ENCODE measurements at regions not wholly inside any gene's neighbourhood (a gene's known extent, or its start where the extent isn't known, plus 50 kb on each side); places are given as distances from the start of the nearest gene placed in this dataset.
"Not testable (repeated sequence)": the region's sequence is repeated elsewhere in the genome, so short reads cannot be mapped to it uniquely, and the experiment has no call there.

GRCh38 chr9:68637020-68637419, 68.0 kb upstream of the PIP5K1B start:
- Histone ChIP-seq H3K18ac (ENCODE audit: low read length) (no peak overlapping the region), H3K27me3 (ENCODE audit: insufficient read depth, low read length, poor library complexity) (no peaks in the 10 kb centered on the region), H3K9ac (ENCODE audit: low read length) (no peak overlapping the region), H2AK5ac (ENCODE audit: low read length) (no peak overlapping the region), H3K4me2 (ENCODE audit: low read length) (no peak overlapping the region), H3K23ac (ENCODE audit: low read length) (no peak overlapping the region), H2BK15ac (replicated peaks; ENCODE audit: low read depth) (no peak overlapping the region), H4K8ac (ENCODE audit: low read depth, low read length) (no peak overlapping the region), H3K4me1 (ENCODE audit: control insufficient read depth, low read depth, low read length) (no peaks in the 10 kb centered on the region), H4K5ac (ENCODE audit: low read length) (no peak overlapping the region), H3K79me1 (ENCODE audit: low read length) (no peaks in the 10 kb centered on the region), H3K79me2 (ENCODE audit: control insufficient read depth, insufficient read depth, low read length) (no peaks in the 10 kb centered on the region), H3K36me3 (ENCODE audit: control insufficient read depth, insufficient read depth, low read length) (no peaks in the 10 kb centered on the region), H3K4me3 (ENCODE audit: low read length) (no peak overlapping the region), H3K4ac (ENCODE audit: low read depth, low read length) (no peak overlapping the region), H2BK120ac (ENCODE audit: low read depth, low read length) (no peak overlapping the region), H3K27ac (ENCODE audit: low read depth, low read length) (no peak overlapping the region), H3K56ac (ENCODE audit: low read length) (no peak overlapping the region), H2BK5ac (ENCODE audit: low read length) (no peak overlapping the region)
- DNase-seq = no peak
- no CpG with 5 or more reads among the region's 3 CpGs for WGBS (ENCODE audit: extremely low coverage, insufficient coverage, low lambda C conversion rate)

- H3K56ac ChIP-seq (ENCODE audit: low read length); H3K4me3 ChIP-seq (ENCODE audit: low read length); H3K79me1 ChIP-seq (ENCODE audit: low read length); H3K23ac ChIP-seq (ENCODE audit: low read length); H3K79me2 ChIP-seq (ENCODE audit: control insufficient read depth, insufficient read depth, low read length); H2BK15ac ChIP-seq (replicated peaks; ENCODE audit: low read depth); DNase-seq; H3K27me3 ChIP-seq (ENCODE audit: insufficient read depth, low read length, poor library complexity); H2BK120ac ChIP-seq (ENCODE audit: low read depth, low read length); H3K4ac ChIP-seq (ENCODE audit: low read depth, low read length); H4K5ac ChIP-seq (ENCODE audit: low read length); H2AK5ac ChIP-seq (ENCODE audit: low read length); H3K27ac ChIP-seq (ENCODE audit: low read depth, low read length); H3K36me3 ChIP-seq (ENCODE audit: control insufficient read depth, insufficient read depth, low read length); H2BK5ac ChIP-seq (ENCODE audit: low read length); H3K4me1 ChIP-seq (ENCODE audit: control insufficient read depth, low read depth, low read length); H3K9ac ChIP-seq (ENCODE audit: low read length); H4K8ac ChIP-seq (ENCODE audit: low read depth, low read length); H3K18ac ChIP-seq (ENCODE audit: low read length); H3K4me2 ChIP-seq (ENCODE audit: low read length): not testable (repeated sequence)
- WGBS (ENCODE audit: extremely low coverage, insufficient coverage, low lambda C conversion rate) = no CpG with 5 or more reads among the region's 7 CpGs
Measured at GRCh38 chr9:68639261-68639660, 65.8 kb upstream of the PIP5K1B start.

- no peak overlapping the region for H4K8ac ChIP-seq (ENCODE audit: low read depth, low read length)
- no peaks in the 10 kb centered on the region for H3K4me1 ChIP-seq (ENCODE audit: control insufficient read depth, low read depth, low read length)
- no peaks in the 10 kb centered on the region for H3K79me2 ChIP-seq (ENCODE audit: control insufficient read depth, insufficient read depth, low read length)
- no peaks in the 10 kb centered on the region for H3K36me3 ChIP-seq (ENCODE audit: control insufficient read depth, insufficient read depth, low read length)
- H3K56ac ChIP-seq (ENCODE audit: low read length) = no peak overlapping the region
- H3K27me3 ChIP-seq (ENCODE audit: insufficient read depth, low read length, poor library complexity) = no peaks in the 10 kb centered on the region
- no peak overlapping the region for H3K9ac ChIP-seq (ENCODE audit: low read length)
- H3K4ac ChIP-seq (ENCODE audit: low read depth, low read length) = no peak overlapping the region
- H4K5ac ChIP-seq (ENCODE audit: low read length) = no peak overlapping the region
- H2BK120ac ChIP-seq (ENCODE audit: low read depth, low read length) = no peak overlapping the region
- no peak overlapping the region for H2BK15ac ChIP-seq (replicated peaks; ENCODE audit: low read depth)
- no peak overlapping the region for H3K23ac ChIP-seq (ENCODE audit: low read length)
- H3K79me1 ChIP-seq (ENCODE audit: low read length) = no peaks in the 10 kb centered on the region
- H2BK5ac ChIP-seq (ENCODE audit: low read length) = no peak overlapping the region
- no peak overlapping the region for H3K18ac ChIP-seq (ENCODE audit: low read length)
- DNase-seq = no peak
- no peak overlapping the region for H2AK5ac ChIP-seq (ENCODE audit: low read length)
- H3K27ac ChIP-seq (ENCODE audit: low read depth, low read length) = no peak overlapping the region
- H3K4me3 ChIP-seq (ENCODE audit: low read length) = no peak overlapping the region
- WGBS (ENCODE audit: extremely low coverage, insufficient coverage, low lambda C conversion rate) = no CpG with 5 or more reads among the region's 4 CpGs
- H3K4me2 ChIP-seq (ENCODE audit: low read length) = no peak overlapping the region
Measured at GRCh38 chr9:68640421-68641089, 64.5 kb upstream of the PIP5K1B start.

GRCh38 chr9:68643901-68644809, 60.9 kb upstream of the PIP5K1B start:
- Histone ChIP-seq H3K18ac (ENCODE audit: low read length) (no peak overlapping the region), H3K79me1 (ENCODE audit: low read length) (no peaks in the 10 kb centered on the region), H3K36me3 (ENCODE audit: control insufficient read depth, insufficient read depth, low read length) (no peaks in the 10 kb centered on the region), H4K8ac (ENCODE audit: low read depth, low read length) (no peak overlapping the region), H3K4me1 (ENCODE audit: control insufficient read depth, low read depth, low read length) (no peaks in the 10 kb centered on the region), H2BK120ac (ENCODE audit: low read depth, low read length) (no peak overlapping the region), H3K79me2 (ENCODE audit: control insufficient read depth, insufficient read depth, low read length) (no peaks in the 10 kb centered on the region), H4K5ac (ENCODE audit: low read length) (no peak overlapping the region), H2AK5ac (ENCODE audit: low read length) (no peak overlapping the region), H3K27ac (ENCODE audit: low read depth, low read length) (no peak overlapping the region), H3K27me3 (ENCODE audit: insufficient read depth, low read length, poor library complexity) (no peaks in the 10 kb centered on the region), H3K56ac (ENCODE audit: low read length) (no peak overlapping the region), H3K4me3 (ENCODE audit: low read length) (no peak overlapping the region), H2BK5ac (ENCODE audit: low read length) (no peak overlapping the region), H3K4me2 (ENCODE audit: low read length) (no peak overlapping the region), H3K23ac (ENCODE audit: low read length) (no peak overlapping the region), H2BK15ac (replicated peaks; ENCODE audit: low read depth) (no peak overlapping the region), H3K4ac (ENCODE audit: low read depth, low read length) (no peak overlapping the region), H3K9ac (ENCODE audit: low read length) (no peak overlapping the region)
- DNase-seq = peak; percentile 19
- no CpG with 5 or more reads among the region's 11 CpGs for WGBS (ENCODE audit: extremely low coverage, insufficient coverage, low lambda C conversion rate)

- no peaks in the 10 kb centered on the region for H3K36me3 ChIP-seq (ENCODE audit: control insufficient read depth, insufficient read depth, low read length)
- no peak for DNase-seq
- H3K56ac ChIP-seq (ENCODE audit: low read length) = no peak overlapping the region
- no peak overlapping the region for H2AK5ac ChIP-seq (ENCODE audit: low read length)
- WGBS (ENCODE audit: extremely low coverage, insufficient coverage, low lambda C conversion rate) = no CpG with 5 or more reads among the region's 3 CpGs
- no peak overlapping the region for H3K9ac ChIP-seq (ENCODE audit: low read length)
- no peak overlapping the region for H3K4me2 ChIP-seq (ENCODE audit: low read length)
- H3K79me1 ChIP-seq (ENCODE audit: low read length) = no peaks in the 10 kb centered on the region
- no peak overlapping the region for H3K23ac ChIP-seq (ENCODE audit: low read length)
- H3K4me1 ChIP-seq (ENCODE audit: control insufficient read depth, low read depth, low read length) = no peaks in the 10 kb centered on the region
- no peak overlapping the region for H2BK5ac ChIP-seq (ENCODE audit: low read length)
- no peak overlapping the region for H4K5ac ChIP-seq (ENCODE audit: low read length)
- no peak overlapping the region for H3K4ac ChIP-seq (ENCODE audit: low read depth, low read length)
- no peak overlapping the region for H3K27ac ChIP-seq (ENCODE audit: low read depth, low read length)
- H3K79me2 ChIP-seq (ENCODE audit: control insufficient read depth, insufficient read depth, low read length) = no peaks in the 10 kb centered on the region
- no peak overlapping the region for H3K18ac ChIP-seq (ENCODE audit: low read length)
- H2BK15ac ChIP-seq (replicated peaks; ENCODE audit: low read depth) = no peak overlapping the region
- H3K4me3 ChIP-seq (ENCODE audit: low read length) = no peak overlapping the region
- no peaks in the 10 kb centered on the region for H3K27me3 ChIP-seq (ENCODE audit: insufficient read depth, low read length, poor library complexity)
- H4K8ac ChIP-seq (ENCODE audit: low read depth, low read length) = no peak overlapping the region
- H2BK120ac ChIP-seq (ENCODE audit: low read depth, low read length) = no peak overlapping the region
Measured at GRCh38 chr9:68644831-68645230, 60.2 kb upstream of the PIP5K1B start.

All from mesendoderm (in vitro differentiated cells).